HCT116 (cell line): ENCODE measurements at regions not wholly inside any gene's neighbourhood (a gene's known extent, or its start where the extent isn't known, plus 50 kb on each side); places are given as distances from the start of the nearest gene placed in this dataset.

Experiments used
- ELF1 ChIP-seq: IDR thresholded peaks from 2 replicates; pipeline ENCODE4 v1.6.1; 2012; ENCODE audit warnings: low read depth, borderline replicate concordance
- POLR2AphosphoS5 ChIP-seq: IDR thresholded peaks from 2 replicates; pipeline ENCODE4 v1.6.1; 2011; ENCODE audit warnings: mild to moderate bottlenecking, low read depth, low read length, moderate library complexity
- SP1 ChIP-seq: IDR thresholded peaks from 2 replicates; pipeline ENCODE4 v1.6.1; 2012; ENCODE audit warnings: low read depth

DNA sequence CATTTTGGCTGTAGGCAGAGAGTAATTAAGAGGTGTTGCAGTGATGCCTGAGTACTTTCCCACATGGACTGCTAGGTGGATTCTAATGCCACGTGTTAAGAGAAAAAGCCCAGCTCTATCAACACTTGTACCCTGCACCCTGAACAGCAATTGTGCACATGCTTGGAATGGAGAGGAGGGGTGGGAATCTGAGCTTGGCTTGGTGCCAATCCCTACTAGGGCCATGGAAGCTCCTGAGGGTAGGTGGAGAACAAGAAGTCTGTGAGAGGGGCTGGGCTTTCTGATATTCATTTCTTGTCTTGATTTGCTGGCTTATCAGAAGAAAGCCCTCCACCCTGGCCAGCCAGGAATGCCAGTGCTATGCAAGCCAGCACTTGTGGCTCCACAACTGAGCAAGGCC lies 292.2 kb downstream of the KCNS3 start:
- TF ChIP-seq ELF1 (no peak), POLR2AphosphoS5 (no peak), SP1 (no peak)
